ENCODE measurements at regions not wholly inside any gene's neighbourhood (a gene's known extent, or its start where the extent isn't known, plus 50 kb on each side); places are given as distances from the start of the nearest gene placed in this dataset.

DNA sequence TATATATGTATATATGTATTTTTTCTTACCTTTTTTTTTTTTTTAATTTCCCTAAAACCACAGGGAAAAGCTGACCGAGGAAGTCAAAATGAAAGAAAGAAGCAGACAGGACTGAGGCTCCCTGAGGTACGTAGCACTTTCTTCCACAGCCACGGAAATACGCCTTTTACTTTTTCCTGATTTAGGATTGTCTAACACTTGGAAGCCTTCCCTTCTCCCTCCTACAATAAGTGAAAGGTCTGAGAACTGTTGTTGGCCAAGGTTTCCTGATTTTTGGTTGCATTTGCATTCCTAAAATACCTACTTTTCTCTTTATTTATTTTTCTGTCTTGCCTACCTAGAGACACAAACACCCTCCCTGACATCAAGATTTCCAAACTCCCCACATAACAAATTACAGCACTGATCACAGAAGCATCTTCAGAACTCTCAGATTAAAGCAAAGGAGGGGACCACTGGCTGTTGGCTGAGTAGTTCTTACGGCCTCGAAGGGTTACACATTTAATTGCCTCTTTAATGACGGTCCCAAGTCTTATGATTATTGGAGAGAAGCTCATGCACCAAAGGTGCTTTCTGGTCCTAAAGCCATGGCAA, 778.5 kb upstream of the FANCL start:
- TF ChIP-seq, protein P1, sequence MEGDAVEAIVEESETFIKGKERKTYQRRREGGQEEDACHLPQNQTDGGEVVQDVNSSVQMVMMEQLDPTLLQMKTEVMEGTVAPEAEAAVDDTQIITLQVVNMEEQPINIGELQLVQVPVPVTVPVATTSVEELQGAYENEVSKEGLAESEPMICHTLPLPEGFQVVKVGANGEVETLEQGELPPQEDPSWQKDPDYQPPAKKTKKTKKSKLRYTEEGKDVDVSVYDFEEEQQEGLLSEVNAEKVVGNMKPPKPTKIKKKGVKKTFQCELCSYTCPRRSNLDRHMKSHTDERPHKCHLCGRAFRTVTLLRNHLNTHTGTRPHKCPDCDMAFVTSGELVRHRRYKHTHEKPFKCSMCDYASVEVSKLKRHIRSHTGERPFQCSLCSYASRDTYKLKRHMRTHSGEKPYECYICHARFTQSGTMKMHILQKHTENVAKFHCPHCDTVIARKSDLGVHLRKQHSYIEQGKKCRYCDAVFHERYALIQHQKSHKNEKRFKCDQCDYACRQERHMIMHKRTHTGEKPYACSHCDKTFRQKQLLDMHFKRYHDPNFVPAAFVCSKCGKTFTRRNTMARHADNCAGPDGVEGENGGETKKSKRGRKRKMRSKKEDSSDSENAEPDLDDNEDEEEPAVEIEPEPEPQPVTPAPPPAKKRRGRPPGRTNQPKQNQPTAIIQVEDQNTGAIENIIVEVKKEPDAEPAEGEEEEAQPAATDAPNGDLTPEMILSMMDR (IDR thresholded peaks at IDR 0.05; ENCODE audit: insufficient read depth, low read length) = no peak
- TF ChIP-seq GABPA (IDR thresholded peaks at IDR 0.05; ENCODE audit: low read depth) (no peak), POLR2AphosphoS5 (IDR thresholded peaks at IDR 0.05; ENCODE audit: low read depth) (no peak), SPI1 (IDR thresholded peaks at IDR 0.05; ENCODE audit: borderline replicate concordance, low read depth) (no peak)
- TF ChIP-seq, protein P2, sequence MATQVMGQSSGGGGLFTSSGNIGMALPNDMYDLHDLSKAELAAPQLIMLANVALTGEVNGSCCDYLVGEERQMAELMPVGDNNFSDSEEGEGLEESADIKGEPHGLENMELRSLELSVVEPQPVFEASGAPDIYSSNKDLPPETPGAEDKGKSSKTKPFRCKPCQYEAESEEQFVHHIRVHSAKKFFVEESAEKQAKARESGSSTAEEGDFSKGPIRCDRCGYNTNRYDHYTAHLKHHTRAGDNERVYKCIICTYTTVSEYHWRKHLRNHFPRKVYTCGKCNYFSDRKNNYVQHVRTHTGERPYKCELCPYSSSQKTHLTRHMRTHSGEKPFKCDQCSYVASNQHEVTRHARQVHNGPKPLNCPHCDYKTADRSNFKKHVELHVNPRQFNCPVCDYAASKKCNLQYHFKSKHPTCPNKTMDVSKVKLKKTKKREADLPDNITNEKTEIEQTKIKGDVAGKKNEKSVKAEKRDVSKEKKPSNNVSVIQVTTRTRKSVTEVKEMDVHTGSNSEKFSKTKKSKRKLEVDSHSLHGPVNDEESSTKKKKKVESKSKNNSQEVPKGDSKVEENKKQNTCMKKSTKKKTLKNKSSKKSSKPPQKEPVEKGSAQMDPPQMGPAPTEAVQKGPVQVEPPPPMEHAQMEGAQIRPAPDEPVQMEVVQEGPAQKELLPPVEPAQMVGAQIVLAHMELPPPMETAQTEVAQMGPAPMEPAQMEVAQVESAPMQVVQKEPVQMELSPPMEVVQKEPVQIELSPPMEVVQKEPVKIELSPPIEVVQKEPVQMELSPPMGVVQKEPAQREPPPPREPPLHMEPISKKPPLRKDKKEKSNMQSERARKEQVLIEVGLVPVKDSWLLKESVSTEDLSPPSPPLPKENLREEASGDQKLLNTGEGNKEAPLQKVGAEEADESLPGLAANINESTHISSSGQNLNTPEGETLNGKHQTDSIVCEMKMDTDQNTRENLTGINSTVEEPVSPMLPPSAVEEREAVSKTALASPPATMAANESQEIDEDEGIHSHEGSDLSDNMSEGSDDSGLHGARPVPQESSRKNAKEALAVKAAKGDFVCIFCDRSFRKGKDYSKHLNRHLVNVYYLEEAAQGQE (IDR thresholded peaks at IDR 0.05; ENCODE audit: insufficient replicate concordance, low read depth) = no peak

Measured in HL-60 (cell line).